ENCODE measurements at regions not wholly inside any gene's neighbourhood (a gene's known extent, or its start where the extent isn't known, plus 50 kb on each side); places are given as distances from the start of the nearest gene placed in this dataset.

DNA sequence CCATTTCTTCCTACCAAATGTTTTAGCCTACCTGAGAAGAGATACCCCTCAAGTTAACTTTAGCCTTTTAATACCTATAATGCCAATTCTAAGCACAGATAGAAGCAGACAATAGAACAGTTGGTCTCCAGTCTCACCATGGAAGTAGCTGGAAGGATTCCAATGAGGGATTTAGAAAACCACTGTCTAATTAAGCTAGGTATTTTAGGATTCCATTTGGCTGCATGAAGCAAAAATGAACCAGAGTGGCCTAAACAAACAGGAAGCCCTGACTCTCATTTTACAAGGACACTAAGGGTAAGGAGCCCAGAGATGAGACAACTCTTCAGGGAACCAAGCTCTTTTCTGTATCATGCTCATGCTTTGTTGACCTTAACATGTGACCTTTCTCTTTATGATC, 199.2 kb downstream of the ALDH8A1 start:
- Histone ChIP-seq H2BK20ac (ENCODE audit: low read length) (no peak overlapping the region), H3K79me2 (ENCODE audit: control insufficient read depth in 1 of 2, insufficient read depth in 2 of 2, low read length in 2 of 2) (no peaks in the 10 kb centered on the region), H3K4me1 (replicated peaks in 1 of 4; ENCODE audit: control insufficient read depth in 3 of 4, insufficient read depth in 4 of 4, low read length in 3 of 4) (no peaks in the 10 kb centered on the region), H3K4ac (replicated peaks; ENCODE audit: insufficient read length, low read depth, low read length) (no peak overlapping the region), H2BK15ac (ENCODE audit: low read length) (no peak overlapping the region), H3K9ac (replicated peaks in 1 of 4; ENCODE audit: extremely low read depth in 1 of 4, low read depth in 3 of 4, low read length in 3 of 4) (no peak overlapping the region), H3K79me1 (ENCODE audit: low read depth, low read length) (no peaks in the 10 kb centered on the region), H3K27me3 (replicated peaks in 1 of 4; ENCODE audit: control insufficient read depth in 3 of 4, extremely low read depth in 1 of 4, insufficient read depth in 3 of 4, low read length in 3 of 4) (no peaks in the 10 kb centered on the region), H3K4me3 (ENCODE audit: extremely low read depth in 1 of 4, insufficient read depth in 2 of 4, low read depth in 3 of 4, low read length in 4 of 4) (no peak overlapping the region), H2AFZ (ENCODE audit: low read length) (no peak overlapping the region), H3K56ac (replicated peaks; ENCODE audit: insufficient read length, low read depth, low read length) (no peak overlapping the region), H3K9me3 (ENCODE audit: insufficient read depth in 2 of 2, low read depth in 1 of 2, low read length in 1 of 2) (no peaks in the 10 kb centered on the region), H2BK12ac (ENCODE audit: low read depth, low read length) (no peak overlapping the region), H2BK120ac (replicated peaks; ENCODE audit: low read depth, low read length) (no peak overlapping the region), H2AK5ac (ENCODE audit: low read depth, low read length) (no peak overlapping the region), H4K91ac (replicated peaks; ENCODE audit: insufficient read length, low read length) (no peak overlapping the region), H4K5ac (ENCODE audit: insufficient read length, low read depth, low read length) (no peak overlapping the region), H3K36me3 (ENCODE audit: control insufficient read depth in 2 of 4, insufficient read depth in 4 of 4, low read length in 3 of 4) (no peaks in the 10 kb centered on the region), H3K4me2 (ENCODE audit: insufficient read depth in 1 of 2, low read depth in 2 of 2, low read length in 2 of 2) (no peak overlapping the region), H2BK5ac (ENCODE audit: low read depth, low read length) (no peak overlapping the region), H4K8ac (ENCODE audit: extremely low read depth, insufficient read depth, low read length) (no peak overlapping the region), H3K23ac (ENCODE audit: insufficient read length) (no peak overlapping the region), H4K20me1 (replicated peaks in 1 of 2; ENCODE audit: control insufficient read depth in 1 of 2, insufficient read depth in 2 of 2, low read length in 2 of 2) (no peaks in the 10 kb centered on the region), H3K27ac (ENCODE audit: low read depth, low read length) (no peak overlapping the region), H3K23me2 (ENCODE audit: low read depth, low read length) (no peaks in the 10 kb centered on the region), H3K18ac (ENCODE audit: extremely low read depth, low read length) (no peak overlapping the region), H3K14ac (ENCODE audit: insufficient read length) (no peak overlapping the region)
- ChIA-PET CTCF (ENCODE audit: partially characterized antibody) (no interaction called here), POLR2A (ENCODE audit: partially characterized antibody) (no interaction called here)
- TF ChIP-seq GABPA (IDR thresholded peaks at IDR 0.05; ENCODE audit: borderline replicate concordance, insufficient read depth, low read length) (no peak), SP4 (IDR thresholded peaks at IDR 0.05; ENCODE audit: low read length) (no peak), EZH2 (IDR thresholded peaks at IDR 0.05; ENCODE audit: low read depth, low read length, severe bottlenecking) (no peak), CHD2 (IDR thresholded peaks at IDR 0.05; ENCODE audit: low read length) (no peak), CBX5 (IDR thresholded peaks at IDR 0.05; ENCODE audit: low read depth, low read length) (no peak)
- TF ChIP-seq, protein P1, sequence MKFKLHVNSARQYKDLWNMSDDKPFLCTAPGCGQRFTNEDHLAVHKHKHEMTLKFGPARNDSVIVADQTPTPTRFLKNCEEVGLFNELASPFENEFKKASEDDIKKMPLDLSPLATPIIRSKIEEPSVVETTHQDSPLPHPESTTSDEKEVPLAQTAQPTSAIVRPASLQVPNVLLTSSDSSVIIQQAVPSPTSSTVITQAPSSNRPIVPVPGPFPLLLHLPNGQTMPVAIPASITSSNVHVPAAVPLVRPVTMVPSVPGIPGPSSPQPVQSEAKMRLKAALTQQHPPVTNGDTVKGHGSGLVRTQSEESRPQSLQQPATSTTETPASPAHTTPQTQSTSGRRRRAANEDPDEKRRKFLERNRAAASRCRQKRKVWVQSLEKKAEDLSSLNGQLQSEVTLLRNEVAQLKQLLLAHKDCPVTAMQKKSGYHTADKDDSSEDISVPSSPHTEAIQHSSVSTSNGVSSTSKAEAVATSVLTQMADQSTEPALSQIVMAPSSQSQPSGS (IDR thresholded peaks at IDR 0.05; ENCODE audit: low read length): no peak
- DNase-seq (ENCODE audit: low read depth in 1 of 2, low spot score in 2 of 2): no peak
- FAIRE-seq: no peak
